ENCODE measurements at regions not wholly inside any gene's neighbourhood (a gene's known extent, or its start where the extent isn't known, plus 50 kb on each side); places are given as distances from the start of the nearest gene placed in this dataset.

DNA sequence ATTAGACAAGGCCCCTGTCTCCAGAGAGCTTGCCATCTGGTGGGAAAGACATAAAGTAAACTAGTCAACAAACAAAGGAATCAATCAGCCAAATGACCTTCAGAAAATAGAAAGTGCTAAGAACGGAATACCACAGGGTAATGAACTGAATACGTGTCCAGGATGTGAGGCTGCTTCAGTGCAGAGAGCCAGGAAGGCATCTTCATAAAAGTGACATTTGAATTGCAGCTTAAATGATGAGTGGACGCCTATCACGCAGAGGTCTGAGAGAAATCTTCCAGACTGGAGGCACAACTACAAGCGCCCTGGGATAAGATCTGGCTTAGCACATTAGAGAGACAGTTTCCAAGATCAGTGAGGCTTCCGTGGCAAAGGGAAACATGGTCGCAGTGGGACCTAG lies 574.1 kb upstream of the CDH8 start:
- no peaks in the 10 kb centered on the region for H3K9me3 ChIP-seq (ENCODE audit: control insufficient read depth, insufficient read depth, low read length)
- DNase-seq (ENCODE audit: low read depth, low spot score) = no peak

GRCh38 chr16:62602790-62603189 lies 566.6 kb upstream of the CDH8 start:
- no peak overlapping the region for H3K4me3 ChIP-seq (ENCODE audit: low read length)
- DNase-seq (ENCODE audit: low read depth, low spot score) = no peak
- H3K4me1 ChIP-seq (ENCODE audit: control insufficient read depth, insufficient read depth, low read length) = no peaks in the 10 kb centered on the region
- H3K9me3 ChIP-seq (ENCODE audit: control insufficient read depth, insufficient read depth, low read length) = no peaks in the 10 kb centered on the region
- H3K36me3 ChIP-seq (ENCODE audit: control insufficient read depth, insufficient read depth, low read length) = no peaks in the 10 kb centered on the region
- H3K27me3 ChIP-seq (ENCODE audit: control insufficient read depth, insufficient read depth, low read length) = no peaks in the 10 kb centered on the region
- no peak overlapping the region for H3K27ac ChIP-seq (ENCODE audit: low read length)
- no CpG with 5 or more reads among the region's 3 CpGs for WGBS (ENCODE audit: insufficient coverage, insufficient read length)

More for the DNA sequence above, 574.1 kb upstream of the CDH8 start:
- Histone ChIP-seq H3K4me3 (ENCODE audit: low read length) (no peak overlapping the region), H3K36me3 (ENCODE audit: control insufficient read depth, insufficient read depth, low read length) (no peaks in the 10 kb centered on the region), H3K27ac (ENCODE audit: low read length) (no peak overlapping the region), H3K4me1 (ENCODE audit: control insufficient read depth, insufficient read depth, low read length) (no peaks in the 10 kb centered on the region), H3K27me3 (ENCODE audit: control insufficient read depth, insufficient read depth, low read length) (no peaks in the 10 kb centered on the region)
- whole genome bisulfite sequencing (ENCODE audit: insufficient coverage, insufficient read length) = no CpG with 5 or more reads among the region's 7 CpGs

- H3K27me3 ChIP-seq (ENCODE audit: control insufficient read depth, insufficient read depth, low read length) = no peaks in the 10 kb centered on the region
- no peaks in the 10 kb centered on the region for H3K9me3 ChIP-seq (ENCODE audit: control insufficient read depth, insufficient read depth, low read length)
- H3K4me3 ChIP-seq (ENCODE audit: low read length) = no peak overlapping the region
- no peaks in the 10 kb centered on the region for H3K36me3 ChIP-seq (ENCODE audit: control insufficient read depth, insufficient read depth, low read length)
- no peak overlapping the region for H3K27ac ChIP-seq (ENCODE audit: low read length)
- no peak for DNase-seq (ENCODE audit: low read depth, low spot score)
- H3K4me1 ChIP-seq (ENCODE audit: control insufficient read depth, insufficient read depth, low read length) = no peaks in the 10 kb centered on the region
Measured at GRCh38 chr16:62597875-62598274, 561.6 kb upstream of the CDH8 start.

GRCh38 chr16:62596584-62596983 lies 560.3 kb upstream of the CDH8 start:
- Histone ChIP-seq H3K4me1 (ENCODE audit: control insufficient read depth, insufficient read depth, low read length) (no peaks in the 10 kb centered on the region), H3K27ac (ENCODE audit: low read length) (no peak overlapping the region), H3K4me3 (ENCODE audit: low read length) (no peak overlapping the region), H3K27me3 (ENCODE audit: control insufficient read depth, insufficient read depth, low read length) (no peaks in the 10 kb centered on the region), H3K9me3 (ENCODE audit: control insufficient read depth, insufficient read depth, low read length) (no peaks in the 10 kb centered on the region), H3K36me3 (ENCODE audit: control insufficient read depth, insufficient read depth, low read length) (no peaks in the 10 kb centered on the region)
- no peak for DNase-seq (ENCODE audit: low read depth, low spot score)
- no CpG with 5 or more reads among the region's 1 CpG for WGBS (ENCODE audit: insufficient coverage, insufficient read length)

GRCh38 chr16:62596125-62596524 lies 559.9 kb upstream of the CDH8 start:
- no CpG with 5 or more reads among the region's 6 CpGs for WGBS (ENCODE audit: insufficient coverage, insufficient read length)
- Histone ChIP-seq H3K4me1 (ENCODE audit: control insufficient read depth, insufficient read depth, low read length) (no peaks in the 10 kb centered on the region), H3K9me3 (ENCODE audit: control insufficient read depth, insufficient read depth, low read length) (no peaks in the 10 kb centered on the region), H3K36me3 (ENCODE audit: control insufficient read depth, insufficient read depth, low read length) (no peaks in the 10 kb centered on the region), H3K4me3 (ENCODE audit: low read length) (no peak overlapping the region), H3K27me3 (ENCODE audit: control insufficient read depth, insufficient read depth, low read length) (no peaks in the 10 kb centered on the region), H3K27ac (ENCODE audit: low read length) (no peak overlapping the region)
- no peak for DNase-seq (ENCODE audit: low read depth, low spot score)

- no peaks in the 10 kb centered on the region; the same call in 1 of the 2 replicates for H3K9me3 ChIP-seq (ENCODE audit: control insufficient read depth, insufficient read depth, low read length)
- no peak overlapping the region for H3K27ac ChIP-seq (ENCODE audit: low read length)
- no peaks in the 10 kb centered on the region for H3K36me3 ChIP-seq (ENCODE audit: control insufficient read depth, insufficient read depth, low read length)
- no CpG with 5 or more reads among the region's 3 CpGs for WGBS (ENCODE audit: insufficient coverage, insufficient read length)
- no peak for DNase-seq (ENCODE audit: low read depth, low spot score)
- no peaks in the 10 kb centered on the region for H3K4me1 ChIP-seq (ENCODE audit: control insufficient read depth, insufficient read depth, low read length)
- no peaks in the 10 kb centered on the region for H3K27me3 ChIP-seq (ENCODE audit: control insufficient read depth, insufficient read depth, low read length)
- H3K4me3 ChIP-seq (ENCODE audit: low read length) = no peak overlapping the region
Measured at GRCh38 chr16:62586128-62586862, 550.1 kb upstream of the CDH8 start.

GRCh38 chr16:62585041-62585545 lies 548.9 kb upstream of the CDH8 start:
- Histone ChIP-seq H3K36me3 (ENCODE audit: control insufficient read depth, insufficient read depth, low read length) (no peaks in the 10 kb centered on the region), H3K4me1 (ENCODE audit: control insufficient read depth, insufficient read depth, low read length) (no peaks in the 10 kb centered on the region), H3K27ac (ENCODE audit: low read length) (no peak overlapping the region), H3K4me3 (ENCODE audit: low read length) (no peak overlapping the region), H3K27me3 (ENCODE audit: control insufficient read depth, insufficient read depth, low read length) (no peaks in the 10 kb centered on the region), H3K9me3 (ENCODE audit: control insufficient read depth, insufficient read depth, low read length) (no peaks in the 10 kb centered on the region; the same call in 1 of the 2 replicates)
- no peak for DNase-seq (ENCODE audit: low read depth, low spot score)
- no CpG with 5 or more reads among the region's 2 CpGs for WGBS (ENCODE audit: insufficient coverage, insufficient read length)

DNA sequence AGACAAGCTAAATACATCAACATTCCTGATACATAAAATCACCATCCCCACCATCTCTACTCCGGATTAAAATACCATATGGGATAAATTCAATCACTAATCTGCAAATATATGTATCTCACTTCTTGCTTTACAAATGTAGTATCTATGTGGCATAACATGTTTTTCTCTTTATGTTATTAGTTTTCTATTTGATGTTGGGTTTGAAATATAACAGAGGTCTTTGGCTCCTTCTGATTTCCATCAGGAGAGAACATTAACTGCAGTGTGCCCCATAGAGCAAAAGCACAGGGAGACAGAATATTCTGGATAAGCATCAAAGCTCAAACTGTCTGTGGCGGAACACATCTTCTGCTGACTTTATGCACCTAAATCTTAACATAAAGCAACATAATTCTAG lies 547.2 kb upstream of the CDH8 start:
- WGBS (ENCODE audit: insufficient coverage, insufficient read length) = 100% methylated on average over 1 of the region's 2 CpGs
- H3K9me3 ChIP-seq (ENCODE audit: control insufficient read depth, insufficient read depth, low read length) = no peaks in the 10 kb centered on the region; the same call in 1 of the 2 replicates
- DNase-seq (ENCODE audit: low read depth, low spot score) = no peak
- no peaks in the 10 kb centered on the region for H3K36me3 ChIP-seq (ENCODE audit: control insufficient read depth, insufficient read depth, low read length)
- no peak overlapping the region for H3K4me3 ChIP-seq (ENCODE audit: low read length)
- no peaks in the 10 kb centered on the region for H3K4me1 ChIP-seq (ENCODE audit: control insufficient read depth, insufficient read depth, low read length)
- no peak overlapping the region for H3K27ac ChIP-seq (ENCODE audit: low read length)
- no peaks in the 10 kb centered on the region for H3K27me3 ChIP-seq (ENCODE audit: control insufficient read depth, insufficient read depth, low read length)

- WGBS (ENCODE audit: insufficient coverage, insufficient read length) = no CpG with 5 or more reads among the region's 1 CpG
- Histone ChIP-seq H3K36me3 (ENCODE audit: control insufficient read depth, insufficient read depth, low read length) (no peaks in the 10 kb centered on the region), H3K27me3 (ENCODE audit: control insufficient read depth, insufficient read depth, low read length) (no peaks in the 10 kb centered on the region), H3K27ac (ENCODE audit: low read length) (no peak overlapping the region), H3K4me1 (ENCODE audit: control insufficient read depth, insufficient read depth, low read length) (no peaks in the 10 kb centered on the region), H3K4me3 (ENCODE audit: low read length) (no peak overlapping the region), H3K9me3 (ENCODE audit: control insufficient read depth, insufficient read depth, low read length) (no peaks in the 10 kb centered on the region)
- DNase-seq (ENCODE audit: low read depth, low spot score) = no peak
Measured at GRCh38 chr16:62573466-62573865, 537.2 kb upstream of the CDH8 start.

- no peak overlapping the region for H3K27ac ChIP-seq (ENCODE audit: low read length)
- H3K4me3 ChIP-seq (ENCODE audit: low read length) = no peak overlapping the region
- H3K9me3 ChIP-seq (ENCODE audit: control insufficient read depth, insufficient read depth, low read length) = no peaks in the 10 kb centered on the region
- no peak for DNase-seq (ENCODE audit: low read depth, low spot score)
- WGBS (ENCODE audit: insufficient coverage, insufficient read length) = no CpG with 5 or more reads among the region's 2 CpGs
- H3K27me3 ChIP-seq (ENCODE audit: control insufficient read depth, insufficient read depth, low read length) = no peaks in the 10 kb centered on the region
- no peaks in the 10 kb centered on the region for H3K4me1 ChIP-seq (ENCODE audit: control insufficient read depth, insufficient read depth, low read length)
- no peaks in the 10 kb centered on the region for H3K36me3 ChIP-seq (ENCODE audit: control insufficient read depth, insufficient read depth, low read length)
Measured at GRCh38 chr16:62568926-62569325, 532.7 kb upstream of the CDH8 start.

DNA sequence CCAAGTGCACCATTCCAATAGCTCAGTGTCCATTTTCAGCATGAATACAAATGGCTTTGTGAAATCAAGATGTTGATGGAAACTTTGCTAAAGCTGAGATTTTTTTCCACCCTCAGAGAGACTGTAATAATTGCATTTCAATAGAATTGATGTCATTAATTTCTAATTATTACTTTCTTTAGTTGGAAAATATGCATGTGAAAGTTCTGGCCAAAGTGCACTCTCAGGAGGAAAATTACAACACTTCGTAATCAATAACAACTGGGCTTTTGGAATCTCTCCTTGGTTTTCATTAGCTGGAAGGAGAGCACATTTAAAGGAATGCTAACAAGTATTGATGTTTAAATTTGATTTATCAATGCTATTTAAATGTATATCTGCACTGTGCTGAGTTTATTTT lies 529.5 kb upstream of the CDH8 start:
- Histone ChIP-seq H3K36me3 (ENCODE audit: control insufficient read depth, insufficient read depth, low read length) (no peaks in the 10 kb centered on the region), H3K27me3 (ENCODE audit: control insufficient read depth, insufficient read depth, low read length) (no peaks in the 10 kb centered on the region), H3K4me1 (ENCODE audit: control insufficient read depth, insufficient read depth, low read length) (no peaks in the 10 kb centered on the region), H3K4me3 (ENCODE audit: low read length) (no peak overlapping the region), H3K27ac (ENCODE audit: low read length) (no peak overlapping the region), H3K9me3 (ENCODE audit: control insufficient read depth, insufficient read depth, low read length) (no peaks in the 10 kb centered on the region)
- no peak for DNase-seq (ENCODE audit: low read depth, low spot score)
- no CpG with 5 or more reads among the region's 1 CpG for WGBS (ENCODE audit: insufficient coverage, insufficient read length)
